SH-SY5Y (cell line): ENCODE measurements at regions not wholly inside any gene's neighbourhood (a gene's known extent, or its start where the extent isn't known, plus 50 kb on each side); places are given as distances from the start of the nearest gene placed in this dataset.

ENCODE experiments used
- GATA2 ChIP-seq: IDR thresholded peaks from 2 replicates; pipeline ENCODE4 v1.6.1; 2011; ENCODE audit warnings: mild to moderate bottlenecking, low read depth, low read length
- GATA3 ChIP-seq: IDR thresholded peaks from 2 replicates; pipeline ENCODE4 v1.6.1; 2011; ENCODE audit warnings: low read depth, mild to moderate bottlenecking, low read length, moderate library complexity

- TF ChIP-seq GATA2, result no peak
- no peak for TF ChIP-seq GATA3
These were observed 404.3 kb downstream of the SFMBT2 start for GRCh38 chr10:7006566-7006965.
